GM23338 (cell line): ENCODE measurements at regions not wholly inside any gene's neighbourhood (a gene's known extent, or its start where the extent isn't known, plus 50 kb on each side); places are given as distances from the start of the nearest gene placed in this dataset.

Source experiments
- ATAC-seq: fragments of 200-7000 bp; cut with Tn5 transposase; 3 replicates; pipeline ENCODE4 v1.9.1; 2020
- DNase-seq: peaks from one replicate; pipeline ENCODE4 v3.0.0-alpha.2; 2015; ENCODE audit warnings: low spot score
- H2AFZ ChIP-seq: fragments of 200-600 bp; sonication (generic); 2 replicates; pipeline ENCODE4 v1.8.0; 2016; ENCODE audit warnings: antibody characterized with exemption, mild to moderate bottlenecking, moderate library complexity
- H3F3A ChIP-seq: fragments of 200-600 bp; sonication (generic); replicated peaks from 2 replicates; pipeline ENCODE4 v1.8.0; 2017; ENCODE audit warnings: antibody characterized with exemption, mixed run types, low read depth
- H3K27ac ChIP-seq: fragments of 200-600 bp; sonication (generic); 2 replicates; pipeline ENCODE4 v1.6.1; 2016; ENCODE audit warnings: low read depth
- H3K27me3 ChIP-seq: fragments of 200-600 bp; sonication (generic); 2 replicates; pipeline ENCODE4 v1.8.0; 2016; ENCODE audit warnings: mild to moderate bottlenecking, mixed run types, moderate library complexity; ENCODE audit not compliant: insufficient read depth
- H3K36me3 ChIP-seq: fragments of 200-600 bp; sonication (generic); 2 replicates; pipeline ENCODE4 v1.8.0; 2016; ENCODE audit warnings: mild to moderate bottlenecking; ENCODE audit not compliant: insufficient read depth
- H3K4me1 ChIP-seq: fragments of 200-600 bp; sonication (generic); 2 replicates; pipeline ENCODE4 v1.8.0; 2016; ENCODE audit warnings: mild to moderate bottlenecking, moderate library complexity; ENCODE audit not compliant: insufficient read depth
- H3K4me2 ChIP-seq: fragments of 200-600 bp; sonication (generic); 2 replicates; pipeline ENCODE4 v1.7.1; 2017; ENCODE audit warnings: mixed run types
- H3K4me3 ChIP-seq: fragments of 200-600 bp; sonication (generic); 2 replicates; pipeline ENCODE4 v1.6.1; 2016; ENCODE audit warnings: mixed run types
- H3K79me2 ChIP-seq: fragments of 200-600 bp; sonication (generic); replicated peaks from 2 replicates; pipeline ENCODE4 v1.8.0; 2017; ENCODE audit warnings: mild to moderate bottlenecking; ENCODE audit not compliant: insufficient read depth
- H3K9me2 ChIP-seq: fragments of 200-600 bp; sonication (generic); 2 replicates; pipeline ENCODE4 v1.8.0; 2017; ENCODE audit not compliant: insufficient read depth
- H4K20me1 ChIP-seq: fragments of 200-600 bp; sonication (generic); replicated peaks from 2 replicates; pipeline ENCODE4 v1.8.0; 2017; ENCODE audit warnings: mild to moderate bottlenecking; ENCODE audit not compliant: insufficient read depth
- H3K27ac Mint-ChIP-seq: 2 replicates; pipeline ENCODE4 v1.8.0; 2020; ENCODE audit warnings: inconsistent platforms, mild to moderate bottlenecking, moderate library complexity, mixed read lengths
- H3K27me3 Mint-ChIP-seq: 3 replicates; pipeline ENCODE4 v1.8.0; 2022; ENCODE audit warnings: low read depth, mild to moderate bottlenecking, moderate library complexity, mixed read lengths, inconsistent platforms; ENCODE audit not compliant: insufficient read depth, poor library complexity
- H3K36me3 Mint-ChIP-seq: 3 replicates; pipeline ENCODE4 v1.8.0; 2021; ENCODE audit warnings: low read depth, mild to moderate bottlenecking, inconsistent platforms, moderate library complexity, mixed read lengths
- H3K4me1 Mint-ChIP-seq: 3 replicates; pipeline ENCODE4 v1.8.0; 2020; ENCODE audit warnings: mild to moderate bottlenecking, inconsistent platforms, mixed read lengths
- H3K4me3 Mint-ChIP-seq: 3 replicates; pipeline ENCODE4 v1.8.0; 2021; ENCODE audit warnings: moderate library complexity, mild to moderate bottlenecking, inconsistent platforms, mixed read lengths
- H3K9me3 Mint-ChIP-seq: 3 replicates; pipeline ENCODE4 v1.8.0; 2020; ENCODE audit warnings: moderate library complexity, mild to moderate bottlenecking, inconsistent platforms, mixed read lengths
- CREB1 ChIP-seq: fragments of 250-450 bp; sonication (Bioruptor Pico); IDR thresholded peaks from 2 replicates; pipeline ENCODE4 v1.5.0; 2020; ENCODE audit warnings: low read depth, mild to moderate bottlenecking, moderate library complexity
- CTCF ChIP-seq, 2 experiments: fragments of 200-600 bp in 1 of 2; sonication (generic) in 1 of 2; conservative IDR thresholded peaks; 2 replicates each; pipeline versions ENCODE4 v1.5.1 to v1.6.1; 2016 to 2017; ENCODE audit warnings: antibody characterized with exemption in 2 of 2, low read depth in 2 of 2, mild to moderate bottlenecking in 2 of 2, moderate library complexity in 1 of 2
- ETS1 ChIP-seq: IDR thresholded peaks from 2 replicates; pipeline ENCODE4 v1.6.1; 2016; ENCODE audit warnings: antibody characterized with exemption
- EZH2 ChIP-seq: fragments of 200-600 bp; sonication (generic); IDR thresholded peaks from one replicate; pipeline ENCODE4 v1.8.0; 2017; ENCODE audit warnings: antibody characterized with exemption, mild to moderate bottlenecking, low read depth; ENCODE audit not compliant: unreplicated experiment
- EZH2phosphoT487 ChIP-seq: fragments of 200-600 bp; sonication (generic); IDR thresholded peaks from one replicate; pipeline ENCODE4 v1.8.1; 2018; ENCODE audit warnings: antibody characterized with exemption; ENCODE audit not compliant: unreplicated experiment
- JUNB ChIP-seq: IDR thresholded peaks from one replicate; pipeline ENCODE4 v1.6.1; 2016; ENCODE audit warnings: antibody characterized with exemption; ENCODE audit not compliant: unreplicated experiment
- NANOG ChIP-seq: IDR thresholded peaks from 2 replicates; pipeline ENCODE4 v1.6.1; 2016; ENCODE audit warnings: antibody characterized with exemption, borderline replicate concordance
- POLR2AphosphoS5 ChIP-seq: IDR thresholded peaks from 2 replicates; pipeline ENCODE4 v1.6.1; 2016; ENCODE audit warnings: antibody characterized with exemption, low read depth
- REST ChIP-seq: IDR thresholded peaks from one replicate; pipeline ENCODE4 v1.6.1; 2018; ENCODE audit warnings: antibody characterized with exemption; ENCODE audit not compliant: unreplicated experiment
- STAT1 ChIP-seq: IDR thresholded peaks from one replicate; pipeline ENCODE4 v1.6.1; 2016; ENCODE audit warnings: antibody characterized with exemption; ENCODE audit not compliant: unreplicated experiment
- ZNF114 ChIP-seq: fragments of 250-450 bp; sonication (Bioruptor Pico); IDR thresholded peaks from 2 replicates; pipeline ENCODE4 v1.5.0; 2020; ENCODE audit warnings: mild to moderate bottlenecking, moderate library complexity
- ZNF331 ChIP-seq: fragments of 250-450 bp; sonication (Bioruptor Pico); IDR thresholded peaks from 2 replicates; pipeline ENCODE4 v1.5.0; 2020; ENCODE audit warnings: low read depth, mild to moderate bottlenecking, moderate library complexity
- ZNF462 ChIP-seq: fragments of 250-450 bp; sonication (Bioruptor Pico); IDR thresholded peaks from 2 replicates; pipeline ENCODE4 v1.5.0; 2020; ENCODE audit warnings: mild to moderate bottlenecking, moderate library complexity

- H3K27ac Mint-ChIP-seq: no peak overlapping the region
These were observed 275.5 kb downstream of the MAP2K4 start for GRCh38 chr17:12296209-12296625.

More at GRCh38 chr17:12296209-12296625, 275.5 kb downstream of the MAP2K4 start:
- Mint-ChIP-seq H3K27me3 (peaks cover 3% of the 10 kb centered on the region), H3K36me3 (no peaks in the 10 kb centered on the region), H3K4me1 (peaks cover 15% of the 10 kb centered on the region), H3K4me3 (no peak overlapping the region), H3K9me3 (no peaks in the 10 kb centered on the region)
- DNase-seq (peak; percentile 32), ATAC-seq (peak; percentile 78)
- no peaks in the 10 kb centered on the region for H3F3A ChIP-seq
- H3K79me2 ChIP-seq: no peaks in the 10 kb centered on the region
- peaks cover 8% of the 10 kb centered on the region; the same call in 1 of the 2 replicates for H3K4me1 ChIP-seq
- H3K4me3 ChIP-seq: no peak overlapping the region
- H3K27me3 ChIP-seq: no peaks in the 10 kb centered on the region
- peaks cover 3% of the 10 kb centered on the region; the same call in 1 of the 2 replicates for H3K9me2 ChIP-seq
- no peaks in the 10 kb centered on the region for H3K36me3 ChIP-seq
- H2AFZ ChIP-seq: peak overlapping the region; percentile 86
- H4K20me1 ChIP-seq: no peaks in the 10 kb centered on the region
- H3K4me2 ChIP-seq: peak overlapping the region; percentile 38; the same call in 1 of the 2 replicates
- TF ChIP-seq POLR2AphosphoS5 (no peak), ETS1 (no peak), ZNF462 (CRISPR knock-in tag) (no peak), EZH2 (no peak), CTCF (conservative IDR thresholded peaks at IDR 0.05; ENCODE audit: low read depth in 2 of 2) (no peak), ZNF114 (CRISPR knock-in tag) (no peak), CREB1 (no peak), NANOG (no peak), EZH2phosphoT487 (no peak), ZNF331 (CRISPR knock-in tag) (no peak), REST (no peak), JUNB (no peak), STAT1 (no peak)
- H3K27ac ChIP-seq: no peak overlapping the region
